ENCODE measurements at regions not wholly inside any gene's neighbourhood (a gene's known extent, or its start where the extent isn't known, plus 50 kb on each side); places are given as distances from the start of the nearest gene placed in this dataset.
"Not testable (repeated sequence)": the region's sequence is repeated elsewhere in the genome, so short reads cannot be mapped to it uniquely, and the experiment has no call there.

DNA sequence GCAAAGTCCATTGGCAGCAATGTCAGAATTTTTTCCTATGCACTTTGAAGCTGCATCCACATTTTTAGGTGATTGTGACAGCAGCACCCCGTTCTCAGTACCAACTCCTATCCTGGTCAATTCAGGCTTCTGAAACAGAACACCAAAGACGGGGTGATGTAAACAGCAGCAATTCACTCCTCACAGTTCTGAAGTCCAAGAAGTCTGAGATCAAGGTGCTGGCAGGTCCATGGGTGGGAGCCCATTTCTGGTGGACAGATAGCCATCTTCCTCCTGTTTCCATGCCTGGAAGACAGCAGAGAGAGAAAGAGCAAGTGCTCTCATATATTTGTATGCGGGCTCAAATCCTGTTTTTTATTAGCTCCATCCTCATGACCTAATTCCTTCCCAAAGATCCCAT, 471.2 kb downstream of the BRD1 start:
- DNase-seq: no peak

DNA sequence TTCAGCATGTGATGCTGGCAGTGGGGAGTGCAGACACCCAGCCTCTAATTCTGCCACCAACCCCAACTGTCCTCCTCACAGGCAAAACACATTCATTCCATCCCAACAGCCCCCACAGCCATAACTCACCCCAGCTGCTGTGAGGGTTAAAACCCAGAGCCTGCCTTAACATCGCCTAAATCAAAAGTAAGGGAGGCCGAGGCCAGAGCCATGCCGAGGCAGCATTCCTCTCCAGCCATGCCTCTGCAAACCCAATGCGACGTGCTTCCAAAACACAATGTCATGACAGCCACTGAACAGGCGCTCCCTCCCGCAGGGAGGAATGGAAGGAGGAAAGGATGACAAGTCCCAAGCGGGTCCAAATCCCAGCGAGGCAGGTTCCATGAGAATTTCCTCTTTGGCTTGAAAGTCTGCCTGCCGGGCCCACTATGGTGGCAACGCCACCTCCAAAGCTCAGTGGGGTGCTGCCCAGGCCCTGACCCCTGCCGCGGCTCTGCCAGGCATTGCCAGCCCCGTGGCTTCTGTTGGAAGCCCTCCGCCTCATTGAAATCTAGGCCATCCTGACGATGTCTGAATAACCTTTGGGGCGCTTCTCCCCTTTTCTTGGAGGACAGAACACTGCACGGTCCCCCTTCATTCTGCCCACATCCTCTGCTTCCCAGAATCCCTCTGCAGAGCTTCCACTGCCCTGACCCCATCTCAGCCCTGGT, 472.3 kb downstream of the BRD1 start:
- DNase-seq: no peak

DNA sequence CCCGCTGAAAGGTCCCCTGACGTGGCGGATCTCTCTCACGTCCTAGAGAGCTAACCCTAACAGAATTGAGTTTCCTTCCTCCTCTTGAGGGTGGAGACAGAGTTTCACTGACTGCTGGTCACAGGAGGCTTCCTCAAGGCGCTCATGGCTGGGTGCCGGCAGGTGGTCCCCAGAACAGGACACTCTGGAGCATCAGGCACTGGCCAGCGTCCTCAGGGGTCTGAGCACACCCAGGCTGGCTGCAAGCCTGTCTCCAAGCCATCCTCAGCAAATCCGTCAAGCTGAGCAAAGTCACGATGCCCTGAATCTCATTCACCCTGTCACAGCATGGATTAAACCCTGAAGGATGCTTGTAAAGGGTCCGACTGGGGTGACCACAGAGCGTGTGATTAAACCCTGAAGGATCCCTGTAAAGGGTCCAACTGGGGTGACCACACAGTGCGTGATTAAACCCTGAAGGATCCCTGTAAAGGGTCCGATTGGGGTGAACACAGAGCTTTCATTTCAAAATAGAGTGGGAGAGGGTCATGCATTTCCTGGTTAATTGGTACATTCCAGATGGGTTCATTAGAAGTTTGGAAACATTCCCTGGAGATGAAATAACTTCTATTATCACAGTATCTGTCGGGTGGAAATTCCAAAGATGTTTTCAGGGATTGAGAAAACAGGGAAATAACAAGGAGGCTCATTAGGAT, 473.0 kb downstream of the BRD1 start:
- no peak for DNase-seq

DNA sequence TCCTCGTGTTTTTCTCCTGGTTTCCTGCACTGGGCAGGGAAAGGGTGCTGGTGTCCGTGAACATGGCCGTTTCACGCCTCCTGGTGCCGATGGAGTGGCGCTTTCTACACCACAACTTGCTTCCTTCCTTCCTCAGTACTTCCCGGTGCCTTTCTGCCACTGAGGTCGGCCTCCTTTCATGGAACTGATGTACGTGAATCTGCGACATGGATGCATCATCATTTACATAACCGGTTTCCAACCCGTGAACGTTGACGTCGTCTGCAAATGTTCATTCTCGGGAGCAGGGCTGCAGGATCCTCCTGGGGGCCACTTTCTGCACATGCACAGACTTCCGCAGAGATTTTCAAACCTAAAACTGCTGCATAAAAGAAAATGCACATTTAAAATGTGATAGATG, 474.4 kb downstream of the BRD1 start:
- no peak for DNase-seq

DNA sequence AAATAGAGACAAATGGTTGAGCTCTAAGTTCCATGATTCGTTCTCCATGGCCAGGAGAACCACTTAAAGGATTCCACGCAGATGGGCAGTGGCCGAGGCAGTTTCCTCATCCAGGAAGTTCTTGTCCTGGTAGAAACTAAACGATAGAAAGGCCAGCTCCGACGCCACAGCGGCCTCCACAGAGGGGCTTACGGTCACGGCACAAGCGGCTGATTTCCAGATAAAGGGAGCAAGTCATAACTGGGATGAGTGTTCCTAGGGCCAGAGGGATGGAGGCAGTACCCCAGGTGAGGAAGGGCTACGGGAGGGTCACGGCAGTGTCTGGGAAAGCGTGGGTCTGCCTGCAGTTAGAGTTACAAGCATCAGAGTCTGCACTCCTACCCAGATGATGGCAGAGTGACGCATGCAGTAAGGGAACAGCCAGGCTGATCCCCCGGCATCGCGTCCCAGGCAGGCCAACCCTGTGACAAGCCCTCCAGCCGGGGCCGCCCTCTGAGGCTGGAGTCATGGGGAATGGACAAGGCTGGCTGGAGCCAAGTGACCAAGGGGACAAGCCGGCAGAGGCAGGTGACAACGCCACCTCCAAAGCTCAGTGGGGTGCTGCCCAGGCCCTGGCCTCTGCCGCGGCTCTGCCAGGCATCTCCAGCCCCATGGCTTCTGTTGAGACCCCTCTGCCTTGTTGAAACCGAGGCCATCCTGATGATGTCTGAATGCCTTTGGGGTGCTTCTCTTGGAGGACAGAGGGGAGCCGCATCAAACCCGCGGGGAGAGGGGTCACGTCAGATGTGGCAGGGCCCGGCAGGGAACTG, 475.1 kb downstream of the BRD1 start:
- no peak for DNase-seq

DNA sequence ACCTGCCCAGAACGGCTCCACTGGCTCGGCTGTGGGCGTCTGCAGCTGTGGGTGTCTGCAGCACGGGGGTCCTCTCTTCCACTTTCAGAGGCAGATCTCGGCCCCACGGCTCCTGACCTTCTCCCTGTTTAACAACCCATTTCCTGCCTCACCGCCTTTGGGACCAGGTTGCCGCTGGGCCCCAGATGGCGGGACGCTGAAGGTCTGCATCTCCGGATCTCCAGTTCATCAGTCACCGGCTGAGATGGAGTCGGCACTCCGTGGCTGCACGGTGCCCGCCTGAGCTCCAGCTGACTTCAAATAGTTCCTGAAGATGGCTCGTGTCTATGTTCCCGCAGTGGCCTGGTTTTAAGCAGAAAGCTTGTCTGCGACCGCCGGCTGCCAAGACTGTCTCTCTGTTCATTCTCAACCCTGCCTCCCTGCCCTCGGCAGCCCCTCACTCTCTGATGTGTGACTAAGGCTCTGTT, 475.9 kb downstream of the BRD1 start:
- no peak for DNase-seq

DNA sequence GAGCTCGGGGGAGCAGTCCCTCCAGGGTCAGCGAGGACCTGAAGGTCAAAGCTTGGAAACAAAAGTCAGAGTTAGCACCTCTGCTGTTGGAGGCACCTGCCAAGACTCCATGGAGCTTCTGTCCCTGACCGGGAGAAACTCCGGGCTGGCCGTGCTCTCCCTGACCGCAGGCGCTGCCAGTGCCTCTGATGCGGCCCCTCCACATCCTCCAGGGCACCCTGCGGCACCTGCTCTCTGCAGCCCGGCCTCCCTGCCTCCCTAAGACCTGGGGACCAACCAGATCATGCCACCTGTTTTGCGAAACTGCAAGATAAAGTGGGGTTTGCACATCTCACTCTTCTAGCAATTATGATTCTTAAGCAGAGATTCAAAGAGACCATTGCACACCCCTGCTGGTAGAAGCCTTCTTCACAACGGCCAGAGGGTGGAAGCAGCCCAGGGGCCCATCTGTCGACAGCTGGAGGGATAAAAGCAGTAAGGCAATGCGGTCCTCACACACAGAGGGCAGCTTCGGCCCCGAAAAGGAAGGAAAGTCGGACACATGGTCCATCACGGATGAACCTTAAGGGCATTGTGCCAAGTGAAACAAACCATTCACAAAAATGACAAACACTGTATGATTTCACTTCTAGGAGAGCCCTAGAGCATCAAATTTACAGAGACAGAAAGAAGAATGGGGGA, 477.1 kb downstream of the BRD1 start:
- DNase-seq: no peak

DNA sequence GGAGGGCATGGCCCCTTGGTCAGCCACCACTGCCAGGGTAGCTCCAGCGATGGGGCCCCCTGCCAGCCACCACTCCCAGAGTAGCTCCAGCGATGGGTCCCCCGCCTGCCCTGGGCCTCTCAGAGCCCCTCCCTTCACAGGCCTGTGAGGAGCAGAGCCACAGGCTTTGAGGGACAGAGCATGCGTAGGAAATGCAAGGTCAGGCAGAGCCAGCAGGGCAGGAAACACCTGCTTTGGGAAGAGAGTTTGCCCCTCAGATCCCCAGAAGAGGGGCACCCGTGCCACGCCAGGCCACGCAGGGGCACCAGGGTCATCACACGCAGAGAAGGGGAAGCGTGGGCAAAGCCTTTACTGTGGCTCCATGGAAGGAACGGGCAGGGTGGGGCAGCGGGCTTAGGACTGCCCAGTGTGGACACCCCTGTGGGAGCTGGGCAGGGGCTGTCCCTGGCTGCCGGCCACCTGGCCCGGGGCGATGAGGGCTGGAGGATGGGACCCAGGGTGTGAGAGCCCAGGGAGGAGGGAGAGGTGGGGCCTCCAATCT, 477.8 kb downstream of the BRD1 start:
- DNase-seq: no peak

DNA sequence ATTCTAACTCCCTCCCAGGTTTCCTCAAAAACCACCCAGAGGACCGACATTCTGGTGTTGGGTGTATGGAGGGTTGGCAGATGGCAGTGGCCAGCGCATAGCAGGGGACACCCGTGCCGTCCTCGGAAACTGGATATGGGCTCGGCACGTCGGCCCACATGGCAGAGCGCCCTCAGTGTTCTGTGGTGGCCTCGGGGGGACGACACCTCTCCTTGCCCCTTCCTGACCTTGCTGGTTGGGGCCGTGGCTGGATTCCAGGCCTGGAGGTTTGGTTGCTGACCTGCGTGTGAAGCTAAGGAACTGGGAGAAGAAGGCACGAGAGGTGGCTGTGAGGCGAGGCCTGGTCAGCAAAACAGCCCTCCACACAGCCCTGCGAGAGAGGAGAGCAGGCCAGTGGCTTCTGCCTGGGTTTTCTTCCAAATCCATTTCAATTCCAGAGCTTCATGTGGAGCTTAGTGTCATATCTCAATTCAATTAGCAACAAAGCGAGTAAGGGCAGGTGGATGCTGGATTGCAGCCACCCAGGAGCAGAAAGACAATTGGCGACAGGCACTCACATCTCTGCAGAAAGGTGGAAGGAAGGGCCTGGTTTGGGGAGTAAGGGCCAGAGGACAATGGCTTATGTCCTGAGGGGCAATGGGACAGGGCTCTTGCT, 478.4 kb downstream of the BRD1 start:
- DNase-seq: no peak

DNA sequence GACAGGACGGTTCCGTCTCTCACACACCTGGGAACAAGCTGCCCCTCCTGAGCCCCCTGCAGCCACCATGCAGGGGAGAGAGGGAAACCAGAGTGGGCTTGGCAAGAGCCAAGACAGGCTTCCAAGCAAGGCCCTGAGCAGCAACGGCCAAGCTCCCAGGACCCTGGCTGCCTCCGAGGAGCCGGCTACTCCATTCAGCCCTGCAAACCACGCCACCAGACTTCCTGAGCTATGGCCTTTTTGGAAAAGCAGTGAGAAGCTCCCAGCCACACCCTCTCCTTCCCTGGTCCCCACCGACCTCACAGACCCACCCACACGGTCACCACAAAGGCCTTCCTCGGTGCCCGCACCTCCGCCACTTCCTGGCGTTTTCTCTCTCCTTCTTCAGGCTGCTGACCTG, 479.0 kb downstream of the BRD1 start:
- no peak for DNase-seq

DNA sequence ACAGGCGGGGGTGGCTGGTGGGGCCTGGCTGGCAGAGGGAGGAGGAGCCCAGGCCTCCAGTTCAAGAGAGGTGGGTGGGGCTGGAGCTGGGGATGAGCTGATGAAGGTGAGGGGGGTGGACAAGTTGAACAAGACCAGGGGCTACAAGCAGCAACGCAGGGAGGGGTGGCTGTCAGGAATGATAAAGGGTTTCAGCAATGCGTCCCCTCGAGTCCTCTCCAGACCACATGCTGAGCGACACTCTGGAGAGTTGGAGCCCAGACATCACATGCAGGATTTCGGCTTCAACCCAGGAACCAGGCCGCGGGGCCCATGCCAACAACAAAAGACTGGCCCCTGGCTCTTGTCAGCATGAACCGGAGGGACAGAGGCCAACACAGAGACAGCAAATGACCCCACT, 480.3 kb downstream of the BRD1 start:
- DNase-seq: no peak

DNA sequence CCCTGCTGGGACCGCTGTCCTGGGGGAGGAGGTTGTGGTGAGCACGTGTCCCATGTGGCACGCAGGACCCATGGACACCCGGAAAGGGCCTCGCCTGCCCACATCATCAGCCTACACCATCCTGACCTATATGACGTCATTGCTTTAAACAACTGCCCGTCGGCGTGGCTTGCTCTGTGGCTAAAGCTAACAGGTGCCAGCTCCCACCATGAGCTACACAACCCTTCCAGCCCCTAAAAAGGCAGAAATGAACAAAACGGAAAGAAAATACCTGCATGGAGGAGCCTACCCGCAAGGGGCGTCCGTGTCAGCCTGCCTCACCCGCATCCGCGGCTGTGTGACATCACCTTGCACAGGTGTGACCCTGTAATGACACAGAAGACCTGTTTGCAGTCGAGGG, 481.8 kb downstream of the BRD1 start:
- DNase-seq: no peak

DNA sequence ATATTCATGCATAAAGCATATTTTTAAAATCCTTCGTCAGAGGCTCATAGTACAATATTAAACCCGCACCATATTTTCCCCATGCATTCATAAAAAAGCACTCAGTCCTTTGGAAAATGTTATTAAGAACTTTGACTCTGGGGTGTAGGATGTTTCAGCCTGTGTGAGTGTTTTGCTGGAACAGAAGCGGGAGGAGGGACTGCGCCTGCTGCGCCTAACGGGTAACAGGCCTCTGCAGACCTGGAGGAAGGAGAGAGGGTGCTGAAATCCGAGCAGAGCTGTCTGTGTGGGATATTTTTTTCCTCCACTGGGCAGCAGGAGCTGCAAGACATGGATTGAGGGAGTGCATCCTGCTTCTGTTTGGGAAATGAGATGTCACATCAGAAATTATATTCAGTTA, 483.0 kb downstream of the BRD1 start:
- DNase-seq: no peak

DNA sequence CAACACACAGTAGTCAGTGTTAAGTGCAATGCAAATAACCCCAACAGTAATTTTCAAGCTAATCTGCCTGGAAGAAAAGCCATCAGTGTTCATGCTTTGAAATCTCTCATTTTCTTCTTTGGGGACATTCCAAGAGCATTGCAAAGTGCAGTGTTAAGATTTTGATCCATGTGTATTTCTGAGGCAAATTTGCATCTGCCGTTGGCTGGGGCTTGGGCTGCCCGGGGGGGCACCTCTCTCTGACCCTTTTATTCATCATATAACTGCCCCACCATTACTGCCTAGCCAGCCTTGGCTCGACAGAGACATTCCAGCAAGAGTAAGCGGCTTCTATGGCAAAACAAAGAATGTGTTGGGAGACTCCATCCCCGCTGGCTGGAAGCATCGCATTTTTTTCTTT, 483.5 kb downstream of the BRD1 start:
- DNase-seq: no peak

DNA sequence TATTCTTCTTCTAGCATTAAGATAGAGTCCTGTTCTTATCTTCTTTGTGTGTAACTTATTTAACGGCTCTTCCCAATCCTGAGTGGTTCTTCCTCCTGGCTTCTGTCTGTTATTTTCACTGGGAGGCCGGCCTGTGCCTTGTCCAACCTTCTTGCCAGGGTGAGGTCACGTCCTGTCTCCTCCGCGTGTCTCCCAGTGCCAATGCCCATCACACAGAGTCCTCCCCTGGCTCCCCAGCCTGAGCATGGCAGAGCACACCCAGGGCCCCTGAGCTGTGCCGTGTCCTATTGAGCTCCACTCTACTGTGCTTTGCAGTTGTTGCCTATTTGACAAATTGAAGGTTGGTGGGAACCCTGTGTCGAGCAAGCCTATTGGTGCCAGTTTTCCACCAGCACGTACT, 487.3 kb downstream of the BRD1 start:
- no peak for DNase-seq

DNA sequence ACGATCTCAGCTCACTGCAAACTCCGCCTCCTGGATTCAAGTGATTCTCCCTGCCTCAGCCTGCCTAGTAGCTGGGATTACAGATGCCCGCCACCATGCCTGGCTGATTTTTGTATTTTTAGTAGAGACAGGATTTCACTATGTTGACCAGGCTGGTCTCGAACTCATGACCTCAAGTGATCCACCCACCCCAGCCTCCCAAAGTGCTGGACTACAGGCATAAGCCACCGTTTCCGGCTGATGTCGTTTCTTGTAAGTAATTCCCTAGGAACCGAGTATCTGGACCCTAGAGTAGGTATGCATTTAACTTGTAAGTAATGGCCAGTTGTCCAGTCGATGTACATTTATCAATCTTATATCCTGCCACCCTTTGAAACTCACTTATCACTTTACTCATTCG, 491.2 kb downstream of the BRD1 start:
- not testable (repeated sequence) for DNase-seq

DNA sequence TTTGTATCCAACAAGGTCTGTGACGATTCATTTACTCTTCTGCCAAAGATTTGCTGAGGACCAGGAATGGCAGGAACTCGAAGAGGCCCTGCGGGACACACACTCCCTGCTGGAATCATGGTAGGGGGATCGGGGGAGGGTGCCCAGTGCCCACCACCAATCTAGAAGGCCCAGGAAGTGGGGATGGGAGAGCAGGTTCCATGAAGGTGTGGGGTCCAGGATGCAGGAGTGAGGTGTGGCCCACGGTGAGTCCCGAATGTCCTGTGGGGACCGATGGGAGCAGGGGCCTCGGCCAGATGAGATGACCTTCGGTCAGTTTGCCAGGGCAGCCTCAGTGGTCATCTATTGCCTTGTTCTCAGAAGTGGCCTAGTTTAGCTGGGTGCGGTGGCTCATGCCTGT, 492.7 kb downstream of the BRD1 start:
- no peak for DNase-seq

DNA sequence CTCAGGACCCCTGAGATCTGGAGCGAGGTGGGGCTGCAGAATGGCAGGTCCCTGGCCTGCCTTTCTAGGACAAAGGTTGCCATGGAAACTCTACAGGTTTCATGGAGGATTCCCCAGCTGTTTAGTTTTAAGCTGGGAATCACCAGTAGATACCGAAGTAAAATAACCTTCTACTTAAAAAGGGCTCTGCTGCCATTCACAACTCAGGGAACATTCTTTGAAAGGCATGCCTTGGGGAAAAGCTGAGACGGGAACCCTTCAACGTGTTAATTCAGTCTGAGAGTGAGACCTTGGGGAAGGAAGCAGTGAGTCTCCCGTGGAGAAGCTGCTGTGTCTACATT, 493.3 kb downstream of the BRD1 start:
- no peak for DNase-seq

DNA sequence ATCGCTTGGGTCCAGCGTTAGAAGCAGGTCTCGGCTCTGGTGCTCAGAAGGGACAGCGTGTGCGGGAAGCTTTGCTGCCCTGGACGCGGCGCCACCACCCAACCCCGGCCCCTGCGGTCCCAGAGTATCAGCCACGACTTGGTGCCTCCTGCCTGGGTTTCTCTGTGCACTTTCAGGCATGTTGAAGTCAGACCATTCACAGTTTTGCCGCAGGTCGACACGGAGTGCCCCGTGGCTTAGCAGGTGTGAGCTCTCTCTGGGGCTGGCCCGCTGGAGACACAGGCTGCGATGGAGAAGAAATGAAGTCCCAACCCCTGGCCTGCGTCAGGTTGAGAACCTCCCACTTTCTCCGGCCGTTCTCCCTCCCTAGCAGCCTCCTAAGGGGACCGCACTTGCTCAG, 494.5 kb downstream of the BRD1 start:
- DNase-seq: no peak

DNA sequence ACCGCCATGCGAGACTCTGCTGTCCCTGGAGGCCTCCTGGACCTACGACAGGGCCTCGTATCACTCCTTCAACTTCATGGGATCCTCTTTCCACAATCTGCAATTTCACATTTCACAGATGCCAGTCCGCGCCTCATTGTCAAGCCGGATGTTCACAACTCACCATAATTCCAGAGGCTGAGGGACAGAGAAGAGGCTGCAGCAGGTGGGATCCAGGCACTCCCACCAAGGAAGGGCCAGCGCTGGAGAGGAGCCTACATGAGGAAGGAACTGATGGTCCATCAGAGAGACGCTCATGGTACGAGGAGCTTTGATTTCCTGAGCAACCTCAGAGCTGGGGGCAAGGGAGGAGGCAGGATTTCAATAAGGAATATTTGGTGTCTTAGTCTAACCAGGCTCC, 495.0 kb downstream of the BRD1 start:
- no peak for DNase-seq

DNA sequence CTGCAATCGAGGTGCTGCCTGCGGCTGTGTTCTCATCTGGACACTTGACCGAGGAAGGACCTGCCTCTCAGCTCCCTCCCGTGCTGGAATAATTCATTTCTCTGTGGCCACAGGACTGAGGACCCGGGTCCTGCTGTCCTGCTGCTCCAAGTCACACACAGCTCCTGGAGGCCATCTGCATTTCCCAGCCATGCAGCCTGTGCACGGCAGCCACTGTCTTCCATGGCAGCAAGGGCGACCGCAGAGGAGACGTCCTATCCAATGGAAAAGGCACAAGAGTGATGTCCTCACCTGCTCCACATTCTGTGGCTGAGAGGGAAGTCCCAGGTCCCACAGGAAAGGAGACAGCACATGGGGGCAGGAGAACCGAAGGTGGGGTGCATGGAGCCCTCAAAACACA, 495.8 kb downstream of the BRD1 start:
- no peak for DNase-seq

DNA sequence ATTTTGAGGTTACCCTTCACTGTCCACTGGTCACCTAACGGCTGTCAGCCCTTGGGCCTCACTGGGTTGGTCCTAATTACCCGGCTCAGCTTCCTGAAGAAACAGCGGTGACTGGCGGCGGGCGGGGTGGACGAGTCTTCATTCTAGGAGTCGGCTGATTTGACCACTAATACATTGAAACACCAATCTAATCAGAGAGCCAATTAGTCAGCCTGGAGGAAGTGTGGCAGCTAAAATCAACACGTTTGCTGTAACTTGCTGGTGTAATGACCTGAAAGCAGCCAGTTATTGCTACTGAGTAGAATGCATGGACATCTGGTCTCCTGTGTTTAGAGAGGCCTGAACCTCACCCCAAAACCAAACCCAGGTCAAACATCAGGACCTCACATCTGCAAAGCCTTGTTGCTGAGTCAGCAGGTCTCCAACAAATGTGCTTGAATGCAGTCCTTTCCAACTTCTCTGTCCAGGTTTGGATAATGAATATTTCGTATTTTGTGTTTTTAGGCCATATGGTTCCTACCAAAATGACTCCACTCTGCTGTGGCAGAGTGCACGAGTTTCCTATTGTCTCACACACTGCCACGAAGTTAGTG, 496.4 kb downstream of the BRD1 start:
- no peak for DNase-seq

Data from stimulated activated CD4-positive, alpha-beta T cell treated with anti-CD3 and anti-CD28 coated beads, Interleukin-4, amount 100 ng/mL, for 24 hours (primary cell).